ENCODE measurements at regions not wholly inside any gene's neighbourhood (a gene's known extent, or its start where the extent isn't known, plus 50 kb on each side); places are given as distances from the start of the nearest gene placed in this dataset.
"Not testable (repeated sequence)": the region's sequence is repeated elsewhere in the genome, so short reads cannot be mapped to it uniquely, and the experiment has no call there.

GRCh38 chr18:1503847-1504246 is 599.2 kb downstream of the ADCYAP1 start:
- no peak for DNase-seq (ENCODE audit: extremely low read depth, low read depth)
- TF ChIP-seq CTCF (IDR thresholded peaks at IDR 0.05; ENCODE audit: low read depth, low read length): no peak

- DNase-seq (ENCODE audit: extremely low read depth, low read depth): no peak
- no peak for TF ChIP-seq CTCF (IDR thresholded peaks at IDR 0.05; ENCODE audit: low read depth, low read length)
Observed at GRCh38 chr18:1505856-1506255, 601.2 kb downstream of the ADCYAP1 start.

- no peak for TF ChIP-seq CTCF (IDR thresholded peaks at IDR 0.05; ENCODE audit: low read depth, low read length)
- DNase-seq (ENCODE audit: extremely low read depth, low read depth): no peak
Observed at GRCh38 chr18:1510542-1511179, 606.0 kb downstream of the ADCYAP1 start.

- DNase-seq (ENCODE audit: extremely low read depth, low read depth): no peak
- TF ChIP-seq CTCF (IDR thresholded peaks at IDR 0.05; ENCODE audit: low read depth, low read length): no peak
Observed at GRCh38 chr18:1511619-1512311, 607.1 kb downstream of the ADCYAP1 start.

GRCh38 chr18:1513519-1513918 is 608.8 kb downstream of the ADCYAP1 start:
- no peak for DNase-seq (ENCODE audit: extremely low read depth, low read depth)
- no peak for TF ChIP-seq CTCF (IDR thresholded peaks at IDR 0.05; ENCODE audit: low read depth, low read length)

GRCh38 chr18:1521588-1522248 is 617.0 kb downstream of the ADCYAP1 start:
- DNase-seq (ENCODE audit: extremely low read depth, low read depth): not testable (repeated sequence)

- no peak for TF ChIP-seq CTCF (IDR thresholded peaks at IDR 0.05; ENCODE audit: low read depth, low read length)
- DNase-seq (ENCODE audit: extremely low read depth, low read depth): no peak
Observed at GRCh38 chr18:1522249-1522615, 617.6 kb downstream of the ADCYAP1 start.

All from AG09319 (cell line).